ENCODE measurements at regions not wholly inside any gene's neighbourhood (a gene's known extent, or its start where the extent isn't known, plus 50 kb on each side); places are given as distances from the start of the nearest gene placed in this dataset.

GRCh38 chr5:57818397-57818796, 335.8 kb upstream of the ACTBL2 start:
- H3K9ac ChIP-seq (ENCODE audit: low read depth, low read length): no peak overlapping the region
- H3K9me3 ChIP-seq (ENCODE audit: control insufficient read depth, insufficient read depth, low read length): no peaks in the 10 kb centered on the region
- no peaks in the 10 kb centered on the region; the same call in 1 of the 2 replicates for H3K4me1 ChIP-seq (ENCODE audit: insufficient read depth, low read length)
- no peaks in the 10 kb centered on the region for H3K36me3 ChIP-seq (ENCODE audit: insufficient read depth, low read length)

GRCh38 chr5:57817924-57818323, 335.3 kb upstream of the ACTBL2 start:
- Histone ChIP-seq H3K36me3 (ENCODE audit: insufficient read depth, low read length) (no peaks in the 10 kb centered on the region), H3K9ac (ENCODE audit: low read depth, low read length) (no peak overlapping the region), H3K4me1 (ENCODE audit: insufficient read depth, low read length) (no peaks in the 10 kb centered on the region; the same call in 1 of the 2 replicates), H3K9me3 (ENCODE audit: control insufficient read depth, insufficient read depth, low read length) (no peaks in the 10 kb centered on the region)

- no peak overlapping the region for H3K9ac ChIP-seq (ENCODE audit: low read depth, low read length)
- H3K36me3 ChIP-seq (ENCODE audit: insufficient read depth, low read length): no peaks in the 10 kb centered on the region
- no peaks in the 10 kb centered on the region; the same call in 1 of the 2 replicates for H3K4me1 ChIP-seq (ENCODE audit: insufficient read depth, low read length)
- no peaks in the 10 kb centered on the region for H3K9me3 ChIP-seq (ENCODE audit: control insufficient read depth, insufficient read depth, low read length)
Observed at GRCh38 chr5:57817001-57817453, 334.4 kb upstream of the ACTBL2 start.

GRCh38 chr5:57816108-57816507, 333.5 kb upstream of the ACTBL2 start:
- Histone ChIP-seq H3K4me1 (ENCODE audit: insufficient read depth, low read length) (no peaks in the 10 kb centered on the region; the same call in 1 of the 2 replicates), H3K9ac (ENCODE audit: low read depth, low read length) (no peak overlapping the region), H3K9me3 (ENCODE audit: control insufficient read depth, insufficient read depth, low read length) (no peaks in the 10 kb centered on the region), H3K36me3 (ENCODE audit: insufficient read depth, low read length) (no peaks in the 10 kb centered on the region)

GRCh38 chr5:57805732-57806131, 323.1 kb upstream of the ACTBL2 start:
- no peak overlapping the region for H3K9ac ChIP-seq (ENCODE audit: low read depth, low read length)
- no peaks in the 10 kb centered on the region for H3K9me3 ChIP-seq (ENCODE audit: control insufficient read depth, insufficient read depth, low read length)
- H3K36me3 ChIP-seq (ENCODE audit: insufficient read depth, low read length): no peaks in the 10 kb centered on the region
- H3K4me1 ChIP-seq (ENCODE audit: insufficient read depth, low read length): no peaks in the 10 kb centered on the region

- H3K9ac ChIP-seq (ENCODE audit: low read depth, low read length): no peak overlapping the region
Observed at GRCh38 chr5:57805170-57805569, 322.6 kb upstream of the ACTBL2 start.

GRCh38 chr5:57804505-57804904, 321.9 kb upstream of the ACTBL2 start:
- Histone ChIP-seq H3K9ac (ENCODE audit: low read depth, low read length) (no peak overlapping the region), H3K9me3 (ENCODE audit: control insufficient read depth, insufficient read depth, low read length) (no peaks in the 10 kb centered on the region), H3K4me1 (ENCODE audit: insufficient read depth, low read length) (no peaks in the 10 kb centered on the region), H3K36me3 (ENCODE audit: insufficient read depth, low read length) (no peaks in the 10 kb centered on the region)

More at GRCh38 chr5:57805170-57805569, 322.6 kb upstream of the ACTBL2 start:
- no peaks in the 10 kb centered on the region for H3K9me3 ChIP-seq (ENCODE audit: control insufficient read depth, insufficient read depth, low read length)
- H3K4me1 ChIP-seq (ENCODE audit: insufficient read depth, low read length): no peaks in the 10 kb centered on the region
- H3K36me3 ChIP-seq (ENCODE audit: insufficient read depth, low read length): no peaks in the 10 kb centered on the region

- Histone ChIP-seq H3K4me1 (ENCODE audit: insufficient read depth, low read length) (no peaks in the 10 kb centered on the region), H3K36me3 (ENCODE audit: insufficient read depth, low read length) (no peaks in the 10 kb centered on the region), H3K9ac (ENCODE audit: low read depth, low read length) (no peak overlapping the region), H3K9me3 (ENCODE audit: control insufficient read depth, insufficient read depth, low read length) (no peaks in the 10 kb centered on the region)
Observed at GRCh38 chr5:57804007-57804444, 321.4 kb upstream of the ACTBL2 start.

GRCh38 chr5:57802131-57802530, 319.5 kb upstream of the ACTBL2 start:
- H3K9ac ChIP-seq (ENCODE audit: low read depth, low read length): no peak overlapping the region
- no peaks in the 10 kb centered on the region for H3K36me3 ChIP-seq (ENCODE audit: insufficient read depth, low read length)
- no peaks in the 10 kb centered on the region for H3K9me3 ChIP-seq (ENCODE audit: control insufficient read depth, insufficient read depth, low read length)
- no peaks in the 10 kb centered on the region for H3K4me1 ChIP-seq (ENCODE audit: insufficient read depth, low read length)

GRCh38 chr5:57795203-57795602, 312.6 kb upstream of the ACTBL2 start:
- H3K4me1 ChIP-seq (ENCODE audit: insufficient read depth, low read length): no peaks in the 10 kb centered on the region
- no peak overlapping the region for H3K9ac ChIP-seq (ENCODE audit: low read depth, low read length)
- H3K9me3 ChIP-seq (ENCODE audit: control insufficient read depth, insufficient read depth, low read length): no peaks in the 10 kb centered on the region
- H3K36me3 ChIP-seq (ENCODE audit: insufficient read depth, low read length): no peaks in the 10 kb centered on the region

- Histone ChIP-seq H3K36me3 (ENCODE audit: insufficient read depth, low read length) (no peaks in the 10 kb centered on the region), H3K9me3 (ENCODE audit: control insufficient read depth, insufficient read depth, low read length) (no peaks in the 10 kb centered on the region), H3K4me1 (ENCODE audit: insufficient read depth, low read length) (no peaks in the 10 kb centered on the region), H3K9ac (ENCODE audit: low read depth, low read length) (no peak overlapping the region)
Observed at GRCh38 chr5:57791875-57792274, 309.3 kb upstream of the ACTBL2 start.

GRCh38 chr5:57785946-57786345, 303.3 kb upstream of the ACTBL2 start:
- H3K9ac ChIP-seq (ENCODE audit: low read depth, low read length): no peak overlapping the region
- H3K36me3 ChIP-seq (ENCODE audit: insufficient read depth, low read length): no peaks in the 10 kb centered on the region
- no peaks in the 10 kb centered on the region for H3K4me1 ChIP-seq (ENCODE audit: insufficient read depth, low read length)
- H3K9me3 ChIP-seq (ENCODE audit: control insufficient read depth, insufficient read depth, low read length): no peaks in the 10 kb centered on the region

- peaks cover 6% of the 10 kb centered on the region; the same call in 1 of the 2 replicates for H3K4me1 ChIP-seq (ENCODE audit: insufficient read depth, low read length)
- H3K9ac ChIP-seq (ENCODE audit: low read depth, low read length): no peak overlapping the region
- H3K36me3 ChIP-seq (ENCODE audit: insufficient read depth, low read length): no peaks in the 10 kb centered on the region
- H3K9me3 ChIP-seq (ENCODE audit: control insufficient read depth, insufficient read depth, low read length): no peaks in the 10 kb centered on the region
Observed at GRCh38 chr5:57784121-57784520, 301.5 kb upstream of the ACTBL2 start.

- H3K9me3 ChIP-seq (ENCODE audit: control insufficient read depth, insufficient read depth, low read length): no peaks in the 10 kb centered on the region
- H3K9ac ChIP-seq (ENCODE audit: low read depth, low read length): no peak overlapping the region
- H3K36me3 ChIP-seq (ENCODE audit: insufficient read depth, low read length): no peaks in the 10 kb centered on the region
- peaks cover 6% of the 10 kb centered on the region; the same call in 1 of the 2 replicates for H3K4me1 ChIP-seq (ENCODE audit: insufficient read depth, low read length)
Observed at GRCh38 chr5:57783693-57784092, 301.1 kb upstream of the ACTBL2 start.

GRCh38 chr5:57780961-57781325, 298.3 kb upstream of the ACTBL2 start:
- H3K9ac ChIP-seq (ENCODE audit: low read depth, low read length): no peak overlapping the region
- H3K36me3 ChIP-seq (ENCODE audit: insufficient read depth, low read length): no peaks in the 10 kb centered on the region
- H3K4me1 ChIP-seq (ENCODE audit: insufficient read depth, low read length): peaks cover 6% of the 10 kb centered on the region; the same call in 1 of the 2 replicates
- H3K9me3 ChIP-seq (ENCODE audit: control insufficient read depth, insufficient read depth, low read length): no peaks in the 10 kb centered on the region

Measured in ES-I3 (cell line).